ENCODE measurements at regions not wholly inside any gene's neighbourhood (a gene's known extent, or its start where the extent isn't known, plus 50 kb on each side); places are given as distances from the start of the nearest gene placed in this dataset.

- DNase-seq = peak in 1 of 3 experiments; percentile 7
Observed at GRCh38 chr18:6659963-6660725, 69.4 kb upstream of the ARHGAP28 start.

DNA sequence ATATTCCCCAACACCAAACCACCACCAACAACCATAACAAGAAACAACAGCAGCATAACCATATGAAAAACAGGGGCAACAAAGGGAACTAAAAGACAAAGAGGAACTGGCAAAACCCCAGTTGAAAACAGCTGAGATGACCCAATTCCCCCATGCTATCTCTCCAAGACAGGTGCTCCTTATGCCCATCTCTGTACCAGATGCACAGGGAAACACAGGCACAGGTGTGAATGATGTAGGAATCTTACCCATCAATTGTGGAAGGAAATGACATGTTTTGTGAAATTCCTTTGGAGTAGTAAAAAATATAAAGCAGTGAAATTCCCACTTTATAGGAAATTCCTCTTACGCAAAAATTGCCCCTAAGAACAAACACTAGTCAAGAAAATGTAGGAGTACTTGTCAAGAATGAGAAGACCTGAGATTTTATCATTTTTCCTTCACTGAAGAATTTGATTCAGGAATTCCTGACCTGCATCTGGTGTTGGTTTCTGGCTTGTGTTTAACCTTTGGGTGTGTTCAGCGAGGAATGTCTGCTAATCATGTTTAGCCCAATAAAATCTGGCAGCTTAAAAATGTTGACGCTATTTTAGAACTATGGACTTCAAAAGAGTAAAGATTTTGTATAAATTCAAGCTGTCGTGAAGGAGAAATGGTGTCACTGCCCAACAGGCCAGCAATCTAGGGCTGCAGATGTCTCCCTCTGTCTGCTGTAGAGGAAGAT is 67.7 kb upstream of the ARHGAP28 start:
- no peak for DNase-seq

- no peak for DNase-seq
Observed at GRCh38 chr18:6666012-6666685, 63.4 kb upstream of the ARHGAP28 start.

DNA sequence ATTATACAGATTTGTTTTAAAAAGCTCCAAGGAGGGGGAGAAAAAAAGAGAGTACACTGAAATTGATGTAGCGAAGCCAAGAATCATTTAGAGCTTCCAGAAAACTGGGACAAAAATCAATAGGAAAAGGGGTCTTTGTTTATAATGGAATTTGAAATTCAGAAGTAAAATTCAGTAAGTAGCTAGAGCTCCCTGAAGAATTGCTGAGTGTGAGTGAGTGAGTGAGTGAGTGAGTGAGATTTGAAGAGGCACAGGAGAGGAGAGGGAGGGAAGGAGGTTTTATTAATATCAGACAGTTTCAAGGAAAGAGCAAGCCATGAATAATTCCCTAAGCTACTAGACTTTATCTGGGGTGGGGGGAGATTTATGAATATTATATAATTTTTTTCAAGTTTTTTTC is 60.7 kb upstream of the ARHGAP28 start:
- no peak for DNase-seq

- no peak for DNase-seq
Observed at GRCh38 chr18:6672821-6673308, 56.7 kb upstream of the ARHGAP28 start.

DNA sequence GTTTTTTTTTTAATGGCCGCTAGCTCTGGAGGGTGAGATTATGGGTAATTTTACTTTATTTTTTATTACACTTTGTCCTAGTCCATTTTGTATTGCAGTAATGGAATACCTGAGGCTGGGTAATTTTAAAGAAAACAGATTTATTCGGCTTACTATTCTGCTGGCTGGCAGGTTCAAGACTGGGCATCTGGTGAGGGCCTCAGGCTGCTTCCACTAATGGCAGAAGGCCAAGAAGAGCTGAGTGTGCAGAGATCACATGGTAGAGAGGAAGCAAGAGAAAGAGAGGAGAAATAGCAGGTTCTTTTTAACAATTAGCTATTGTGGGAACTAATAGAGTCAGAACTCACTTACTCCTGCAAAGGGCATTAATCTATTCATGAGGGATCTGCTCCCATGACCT is 52.4 kb upstream of the ARHGAP28 start:
- no peak for DNase-seq

- DNase-seq = no peak
Observed at GRCh38 chr18:6679201-6679600, 50.3 kb upstream of the ARHGAP28 start.

Measured in NCI-H1417 (cell line).